K562 (cell line): ENCODE measurements at regions not wholly inside any gene's neighbourhood (a gene's known extent, or its start where the extent isn't known, plus 50 kb on each side); places are given as distances from the start of the nearest gene placed in this dataset.

Experiments used
- ATAC-seq: fragments of 200-7000 bp; cut with Tn5 transposase; 3 replicates; pipeline ENCODE4 v1.9.1; 2020; ENCODE audit warnings: moderate library complexity
- BruUV-seq: library from RNA; stranded (reverse); fragments of 400-500 nt; replicated peaks from 2 replicates; lab custom pipeline; 2021; lab: Mats Ljungman, UMichigan
- CTCF ChIA-PET: fragments of 300-600 bp; formaldehyde crosslinking; extraction: SDS; loops from one replicate; lab custom pipeline; 2021; ENCODE audit warnings: low intra/inter-chr PET ratio; lab: Yijun Ruan, JAX
- POLR2A ChIA-PET: fragments of 300-600, 350-650 bp; sonication (Branson Sonifier 250); formaldehyde crosslinking; extraction: SDS; loops from one replicate; lab custom pipeline; 2021; ENCODE audit warnings: antibody characterized with exemption, inconsistent platforms; lab: Yijun Ruan, JAX
- DNase-seq, 4 experiments: peaks; one replicate each; pipeline versions ENCODE4 v3.0.0 to v3.0.0-alpha.2; 2011 to 2018; ENCODE audit warnings: low spot score in 3 of 4, mixed read lengths in 3 of 4; ENCODE audit errors: extremely low read depth in 1 of 4
- FAIRE-seq: peaks from 2 replicates; lab custom pipeline; 2011; peaks lifted over from hg19 to GRCh38; lab: Jason Lieb, UNC
- H2AFZ ChIP-seq: 2 replicates; pipeline ENCODE4 v1.6.0; 2011; ENCODE audit warnings: low read depth, low read length, control low read depth, inconsistent platforms
- H3K27ac ChIP-seq: fragments of 200-600 bp; 3 replicates; pipeline ENCODE4 v1.8.0; 2011; ENCODE audit warnings: low read depth, mild to moderate bottlenecking, control low read depth, inconsistent platforms, low read length, moderate library complexity, mixed read lengths; ENCODE audit errors: extremely low read depth
- H3K27me3 ChIP-seq, 2 experiments: fragments of 300-600 bp in 1 of 2; 2 replicates in 1 of 2; 3 replicates in 1 of 2; pipeline versions ENCODE4 v1.6.0 to v1.8.0; 2011; ENCODE audit warnings: inconsistent platforms in 2 of 2, low read length in 2 of 2, mild to moderate bottlenecking in 1 of 2, mixed read lengths in 1 of 2, moderate library complexity in 1 of 2; ENCODE audit not compliant: control insufficient read depth in 2 of 2, insufficient read depth in 2 of 2
- H3K36me3 ChIP-seq: fragments of 300-600 bp; 3 replicates; pipeline ENCODE4 v1.8.0; 2011; ENCODE audit warnings: mild to moderate bottlenecking, low read length, inconsistent platforms; ENCODE audit not compliant: control insufficient read depth, insufficient read depth
- H3K4me1 ChIP-seq, 2 experiments: fragments of 200-600 bp in 1 of 2; replicated peaks in 1 of 2; 2 replicates in 1 of 2; 3 replicates in 1 of 2; pipeline versions ENCODE4 v1.5.1 to v1.8.0; 2011; ENCODE audit warnings: inconsistent platforms in 2 of 2, low read length in 2 of 2, mild to moderate bottlenecking in 1 of 2, mixed read lengths in 1 of 2, moderate library complexity in 1 of 2; ENCODE audit not compliant: control insufficient read depth in 2 of 2, insufficient read depth in 2 of 2
- H3K4me2 ChIP-seq: 2 replicates; pipeline ENCODE4 v1.6.1; 2011; ENCODE audit warnings: low read length, control low read depth, inconsistent platforms, mixed read lengths; ENCODE audit not compliant: insufficient read depth
- H3K4me3 ChIP-seq: fragments of 200-600 bp; sonication (generic), shearing (Covaris generic); 2 replicates; pipeline ENCODE4 v1.5.1; 2016; ENCODE audit warnings: control low read depth, inconsistent platforms
- H3K79me2 ChIP-seq: fragments of 200-600 bp; 3 replicates; pipeline ENCODE4 v1.8.0; 2011; ENCODE audit warnings: low read length, inconsistent platforms; ENCODE audit not compliant: control insufficient read depth, insufficient read depth
- H3K9ac ChIP-seq, 2 experiments: 2 replicates each; pipeline versions ENCODE4 v1.6.0 to v1.6.1; 2011; ENCODE audit warnings: low read depth in 2 of 2, low read length in 2 of 2, control low read depth in 1 of 2, inconsistent platforms in 1 of 2, mild to moderate bottlenecking in 1 of 2, mixed read lengths in 1 of 2; ENCODE audit not compliant: insufficient read depth in 1 of 2
- H3K9me1 ChIP-seq: one replicate; pipeline ENCODE4 v1.6.0; 2011; ENCODE audit warnings: inconsistent platforms, mild to moderate bottlenecking, low read length, moderate library complexity; ENCODE audit not compliant: control insufficient read depth, insufficient read depth
- H3K9me3 ChIP-seq: replicated peaks from 2 replicates; pipeline ENCODE4 v1.5.1; 2011; ENCODE audit warnings: low read depth, low read length, inconsistent platforms; ENCODE audit not compliant: control insufficient read depth, insufficient read depth
- H4K20me1 ChIP-seq: replicated peaks from 2 replicates; pipeline ENCODE4 v1.6.1; 2011; ENCODE audit warnings: low read length, inconsistent platforms, mixed read lengths; ENCODE audit not compliant: control insufficient read depth, insufficient read depth
- CBFA2T2 ChIP-seq: fragments of 450-650 bp; conservative IDR thresholded peaks from 2 replicates; pipeline ENCODE4 v1.6.1; 2017; ENCODE audit warnings: mild to moderate bottlenecking
- DPF2 ChIP-seq: fragments of 450-650 bp; IDR thresholded peaks from 2 replicates; pipeline ENCODE4 v1.6.1; 2016
- ESRRA ChIP-seq: fragments of 450-650 bp; IDR thresholded peaks from 2 replicates; pipeline ENCODE4 v1.6.1; 2014; ENCODE audit warnings: low read depth, mild to moderate bottlenecking, moderate library complexity, borderline replicate concordance
- ETV5 ChIP-seq: sonication (generic); formaldehyde crosslinking; IDR thresholded peaks from 2 replicates; pipeline ENCODE4 v1.4.0; 2020; ENCODE audit warnings: low read depth, mild to moderate bottlenecking, missing genetic modification reagents
- FOXK2 ChIP-seq, 2 experiments: fragments of 450-650 bp; IDR thresholded peaks in 1 of 2; conservative IDR thresholded peaks in 1 of 2; 2 replicates each; pipeline ENCODE4 v1.6.1; 2016; ENCODE audit warnings: low read depth in 2 of 2, mild to moderate bottlenecking in 1 of 2
- FOXM1 ChIP-seq, 2 experiments: fragments of 450-650 bp in 1 of 2; sonication (generic) in 1 of 2; formaldehyde crosslinking in 1 of 2; IDR thresholded peaks; 2 replicates each; pipeline versions ENCODE4 v1.6.1 to v1.9.0; 2017 to 2022; ENCODE audit warnings: low read depth in 2 of 2, mild to moderate bottlenecking in 2 of 2, missing genetic modification reagents in 1 of 2, moderate library complexity in 1 of 2
- HMG20B ChIP-seq: fragments of 250-450 bp; sonication (Bioruptor Pico); IDR thresholded peaks from 2 replicates; pipeline ENCODE4 v1.5.0; 2021; ENCODE audit warnings: mild to moderate bottlenecking
- KHSRP ChIP-seq: fragments of 450-650 bp; IDR thresholded peaks from 2 replicates; pipeline ENCODE4 v1.6.1; 2017
- MAFF ChIP-seq: IDR thresholded peaks from 2 replicates; pipeline ENCODE4 v1.6.1; 2012; ENCODE audit warnings: low read length, improper control_type of control experiment
- NCOR1 ChIP-seq: fragments of 450-650 bp; IDR thresholded peaks from 2 replicates; pipeline ENCODE4 v1.6.1; 2016; ENCODE audit warnings: mild to moderate bottlenecking, moderate library complexity
- ZNF23 ChIP-seq: fragments of 250-450 bp; sonication (Bioruptor Pico); IDR thresholded peaks from 2 replicates; pipeline ENCODE4 v1.4.0; 2020; ENCODE audit warnings: mild to moderate bottlenecking
- ZNF232 ChIP-seq: sonication (generic); formaldehyde crosslinking; IDR thresholded peaks from 2 replicates; pipeline ENCODE4 v1.8.0; 2022; ENCODE audit warnings: mild to moderate bottlenecking, missing genetic modification reagents
- ZNF354B ChIP-seq: fragments of 250-450 bp; sonication (Bioruptor Pico); IDR thresholded peaks from 2 replicates; pipeline ENCODE4 v1.4.0; 2020
- ZNF644 ChIP-seq: fragments of 200-800 bp; sonication (Bioruptor generic); IDR thresholded peaks from 2 replicates; pipeline ENCODE4 v1.6.1; 2016; ENCODE audit warnings: low read depth, missing genetic modification characterization, missing compliant biosample characterization
- WGBS: fragments of 100-300 bp; shearing (Covaris generic); methylation state at CpG from one replicate; pipeline ENCODE4 v1.1.6; 2016; ENCODE audit warnings: low coverage, mixed read lengths; ENCODE audit not compliant: insufficient coverage; ENCODE audit errors: missing lambda C conversion rate; 5-methylcytosine and 5-hydroxymethylcytosine counted together
- in situ Hi-C: fragments of 300-500 bp; cut with MboI; formaldehyde crosslinking; loops from 4 replicates; pipeline ENCODE4 v1.15.0; 2018; ENCODE audit warnings: inconsistent platforms, mixed read lengths
- intact Hi-C: fragments of 100-400 bp; cut with micrococcal nuclease; formaldehyde crosslinking; loops from 2 replicates; pipeline ENCODE4 v1.14.2; 2022
- TF ChIP-seq, protein P1 (sequence below): fragments of 250-450 bp; sonication (Bioruptor Pico); IDR thresholded peaks from 2 replicates; pipeline ENCODE4 v1.8.0; 2021; ENCODE audit warnings: mild to moderate bottlenecking, moderate library complexity
- TF ChIP-seq, protein P2 (sequence below): fragments of 250-450 bp; sonication (Bioruptor Pico); IDR thresholded peaks from 2 replicates; pipeline ENCODE4 v1.8.0; 2022; ENCODE audit warnings: inconsistent platforms, mild to moderate bottlenecking, moderate library complexity, borderline replicate concordance
- TF ChIP-seq, protein P3 (sequence below): fragments of 450-650 bp; formaldehyde crosslinking; IDR thresholded peaks from 2 replicates; pipeline ENCODE4 v1.4.0; 2020; ENCODE audit warnings: mild to moderate bottlenecking, moderate library complexity

DNA sequence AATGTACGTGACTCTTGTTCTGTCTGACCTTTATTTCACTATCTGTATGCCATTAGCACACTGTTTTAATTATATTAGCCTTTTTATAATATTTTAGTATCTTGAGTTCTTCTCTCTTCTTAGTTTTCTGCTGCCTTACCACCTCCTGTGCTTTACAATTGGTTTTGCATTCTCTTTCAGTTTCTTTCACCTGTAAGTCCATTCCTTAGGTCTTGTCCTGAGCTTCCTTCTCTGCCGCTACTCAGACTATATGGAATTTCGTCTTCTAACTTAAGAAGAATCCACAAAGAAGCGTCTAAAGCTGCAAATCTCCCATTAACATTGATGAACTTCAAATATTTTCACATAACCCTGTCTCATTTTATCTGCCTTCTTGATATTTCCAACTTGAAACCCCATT is 642.9 kb downstream of the MAT2B start:
- CTCF ChIA-PET = no interaction called here
- WGBS = 26% methylated on average over 4 of the region's 4 CpGs

More for the DNA sequence above, 642.9 kb downstream of the MAT2B start:
- H3K4me2 ChIP-seq = no peak overlapping the region
- H3K79me2 ChIP-seq = no peaks in the 10 kb centered on the region
- H3K4me1 ChIP-seq = no peaks in the 10 kb centered on the region
- H4K20me1 ChIP-seq = no peaks in the 10 kb centered on the region
- H2AFZ ChIP-seq = no peak overlapping the region
- no peak overlapping the region for H3K4me3 ChIP-seq
- intact Hi-C loops = no loop called here
- no peaks in the 10 kb centered on the region for H3K27me3 ChIP-seq
- no peak for DNase-seq
- in situ Hi-C loops = no loop called here
- no peaks in the 10 kb centered on the region for H3K9me3 ChIP-seq
- TF ChIP-seq MAFF (no peak), FOXM1 (IDR thresholded peaks at IDR 0.05; ENCODE audit: low read depth) (no peak), FOXM1 (CRISPR knock-in tag; IDR thresholded peaks at IDR 0.05; ENCODE audit: low read depth) (no peak), ZNF354B (no peak), KHSRP (no peak), ESRRA (no peak), CBFA2T2 (no peak), ZNF23 (CRISPR knock-in tag) (no peak), NCOR1 (no peak), ETV5 (CRISPR knock-in tag) (no peak), FOXK2 (conservative IDR thresholded peaks at IDR 0.05 in 1 of 2, IDR thresholded peaks at IDR 0.05 in 1 of 2; ENCODE audit: low read depth in 2 of 2) (no peak), HMG20B (CRISPR knock-in tag) (no peak), ZNF644 (tag) (no peak), ZNF232 (CRISPR knock-in tag) (no peak), DPF2 (no peak)
- TF ChIP-seq, protein P1, sequence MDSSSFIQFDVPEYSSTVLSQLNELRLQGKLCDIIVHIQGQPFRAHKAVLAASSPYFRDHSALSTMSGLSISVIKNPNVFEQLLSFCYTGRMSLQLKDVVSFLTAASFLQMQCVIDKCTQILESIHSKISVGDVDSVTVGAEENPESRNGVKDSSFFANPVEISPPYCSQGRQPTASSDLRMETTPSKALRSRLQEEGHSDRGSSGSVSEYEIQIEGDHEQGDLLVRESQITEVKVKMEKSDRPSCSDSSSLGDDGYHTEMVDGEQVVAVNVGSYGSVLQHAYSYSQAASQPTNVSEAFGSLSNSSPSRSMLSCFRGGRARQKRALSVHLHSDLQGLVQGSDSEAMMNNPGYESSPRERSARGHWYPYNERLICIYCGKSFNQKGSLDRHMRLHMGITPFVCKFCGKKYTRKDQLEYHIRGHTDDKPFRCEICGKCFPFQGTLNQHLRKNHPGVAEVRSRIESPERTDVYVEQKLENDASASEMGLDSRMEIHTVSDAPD = no peak
- TF ChIP-seq, protein P2, sequence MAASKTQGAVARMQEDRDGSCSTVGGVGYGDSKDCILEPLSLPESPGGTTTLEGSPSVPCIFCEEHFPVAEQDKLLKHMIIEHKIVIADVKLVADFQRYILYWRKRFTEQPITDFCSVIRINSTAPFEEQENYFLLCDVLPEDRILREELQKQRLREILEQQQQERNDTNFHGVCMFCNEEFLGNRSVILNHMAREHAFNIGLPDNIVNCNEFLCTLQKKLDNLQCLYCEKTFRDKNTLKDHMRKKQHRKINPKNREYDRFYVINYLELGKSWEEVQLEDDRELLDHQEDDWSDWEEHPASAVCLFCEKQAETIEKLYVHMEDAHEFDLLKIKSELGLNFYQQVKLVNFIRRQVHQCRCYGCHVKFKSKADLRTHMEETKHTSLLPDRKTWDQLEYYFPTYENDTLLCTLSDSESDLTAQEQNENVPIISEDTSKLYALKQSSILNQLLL = no peak
- TF ChIP-seq, protein P3, sequence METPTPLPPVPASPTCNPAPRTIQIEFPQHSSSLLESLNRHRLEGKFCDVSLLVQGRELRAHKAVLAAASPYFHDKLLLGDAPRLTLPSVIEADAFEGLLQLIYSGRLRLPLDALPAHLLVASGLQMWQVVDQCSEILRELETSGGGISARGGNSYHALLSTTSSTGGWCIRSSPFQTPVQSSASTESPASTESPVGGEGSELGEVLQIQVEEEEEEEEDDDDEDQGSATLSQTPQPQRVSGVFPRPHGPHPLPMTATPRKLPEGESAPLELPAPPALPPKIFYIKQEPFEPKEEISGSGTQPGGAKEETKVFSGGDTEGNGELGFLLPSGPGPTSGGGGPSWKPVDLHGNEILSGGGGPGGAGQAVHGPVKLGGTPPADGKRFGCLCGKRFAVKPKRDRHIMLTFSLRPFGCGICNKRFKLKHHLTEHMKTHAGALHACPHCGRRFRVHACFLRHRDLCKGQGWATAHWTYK = no peak
- FAIRE-seq = no peak
- H3K9ac ChIP-seq = no peak overlapping the region
- H3K27ac ChIP-seq = no peak overlapping the region
- no peaks in the 10 kb centered on the region for H3K9me1 ChIP-seq
- no TSS peak for BruUV-seq
- POLR2A ChIA-PET = no interaction called here
- no peak for ATAC-seq
- no peaks in the 10 kb centered on the region for H3K36me3 ChIP-seq
